Caco-2 (cell line): ENCODE measurements at regions not wholly inside any gene's neighbourhood (a gene's known extent, or its start where the extent isn't known, plus 50 kb on each side); places are given as distances from the start of the nearest gene placed in this dataset.

ENCODE experiments used
- BruUV-seq: library from RNA; stranded (reverse); fragments of 400-500 nt; replicated peaks from 2 replicates; lab custom pipeline; 2021; lab: Mats Ljungman, UMichigan
- CTCF ChIA-PET: fragments of 300-600 bp; sonication (Branson Sonifier 250); formaldehyde crosslinking; loops from one replicate; lab custom pipeline; 2022; ENCODE audit warnings: antibody characterized with exemption; lab: Charles Lee
- POLR2A ChIA-PET: fragments of 300-600 bp; sonication (Branson Sonifier 250); formaldehyde crosslinking; loops from one replicate; lab custom pipeline; 2022; ENCODE audit warnings: antibody characterized with exemption; lab: Charles Lee
- DNase-seq, 2 experiments: peaks; one replicate each; pipeline versions ENCODE4 v3.0.0 to v3.0.0-alpha.2; 2020 to 2022
- H3K27me3 ChIP-seq: replicated peaks from 2 replicates; pipeline ENCODE4 v1.6.0; 2011; ENCODE audit warnings: low read length; ENCODE audit not compliant: control insufficient read depth, insufficient read depth
- H3K36me3 ChIP-seq: 2 replicates; pipeline ENCODE4 v1.5.1; 2011; ENCODE audit warnings: low read length; ENCODE audit not compliant: control insufficient read depth, insufficient read depth
- H3K4me1 ChIP-seq: fragments of 250-450 bp; sonication (Bioruptor Pico); 2 replicates; pipeline ENCODE4 v1.5.1; 2020; ENCODE audit warnings: mild to moderate bottlenecking
- H3K4me3 ChIP-seq: 2 replicates; pipeline ENCODE4 v1.5.1; 2011; ENCODE audit warnings: low read depth, mild to moderate bottlenecking, control low read depth, low read length
- H3K9me3 ChIP-seq: fragments of 250-450 bp; sonication (Bioruptor Pico); 2 replicates; pipeline ENCODE4 v1.5.1; 2020; ENCODE audit warnings: mild to moderate bottlenecking, moderate library complexity
- H3K27ac Mint-ChIP-seq: one replicate; pipeline ENCODE4 v1.8.0; 2022; ENCODE audit warnings: mixed read lengths; ENCODE audit not compliant: unreplicated experiment
- H3K27me3 Mint-ChIP-seq: one replicate; pipeline ENCODE4 v1.8.0; 2022; ENCODE audit warnings: mixed read lengths; ENCODE audit not compliant: insufficient read depth, unreplicated experiment
- H3K36me3 Mint-ChIP-seq: one replicate; pipeline ENCODE4 v1.8.0; 2022; ENCODE audit warnings: mild to moderate bottlenecking, mixed read lengths; ENCODE audit not compliant: insufficient read depth, unreplicated experiment
- H3K4me1 Mint-ChIP-seq: one replicate; pipeline ENCODE4 v1.8.0; 2022; ENCODE audit warnings: low read depth, mixed read lengths; ENCODE audit not compliant: unreplicated experiment
- H3K4me3 Mint-ChIP-seq: one replicate; pipeline ENCODE4 v1.8.0; 2022; ENCODE audit warnings: mild to moderate bottlenecking, moderate library complexity, mixed read lengths; ENCODE audit not compliant: unreplicated experiment
- H3K9me3 Mint-ChIP-seq: one replicate; pipeline ENCODE4 v1.8.0; 2022; ENCODE audit warnings: mixed read lengths; ENCODE audit not compliant: unreplicated experiment
- intact Hi-C: fragments of 100-400 bp; cut with micrococcal nuclease; formaldehyde crosslinking; loops from one replicate; pipeline ENCODE4 v1.10.0; 2022; ENCODE audit not compliant: unreplicated experiment
- TF ChIP-seq, protein P1 (sequence below), 2 experiments: fragments of 200-600 bp in 1 of 2; IDR thresholded peaks; 1 replicate in 1 of 2; 2 replicates in 1 of 2; pipeline versions ENCODE4 v1.5.1 to v1.8.0; 2011 to 2022; ENCODE audit warnings: antibody characterized with exemption in 1 of 2, control low read depth in 1 of 2, inconsistent platforms in 1 of 2, low read depth in 1 of 2, low read length in 1 of 2, mild to moderate bottlenecking in 1 of 2, moderate library complexity in 1 of 2; ENCODE audit not compliant: insufficient read depth in 1 of 2, severe bottlenecking in 1 of 2, unreplicated experiment in 1 of 2

- CTCF ChIA-PET = no interaction called here
- no peaks in the 10 kb centered on the region for H3K36me3 ChIP-seq
- intact Hi-C loops = no loop called here
- no peaks in the 10 kb centered on the region for H3K4me1 ChIP-seq
- BruUV-seq = no TSS peak
- TF ChIP-seq, protein P1, sequence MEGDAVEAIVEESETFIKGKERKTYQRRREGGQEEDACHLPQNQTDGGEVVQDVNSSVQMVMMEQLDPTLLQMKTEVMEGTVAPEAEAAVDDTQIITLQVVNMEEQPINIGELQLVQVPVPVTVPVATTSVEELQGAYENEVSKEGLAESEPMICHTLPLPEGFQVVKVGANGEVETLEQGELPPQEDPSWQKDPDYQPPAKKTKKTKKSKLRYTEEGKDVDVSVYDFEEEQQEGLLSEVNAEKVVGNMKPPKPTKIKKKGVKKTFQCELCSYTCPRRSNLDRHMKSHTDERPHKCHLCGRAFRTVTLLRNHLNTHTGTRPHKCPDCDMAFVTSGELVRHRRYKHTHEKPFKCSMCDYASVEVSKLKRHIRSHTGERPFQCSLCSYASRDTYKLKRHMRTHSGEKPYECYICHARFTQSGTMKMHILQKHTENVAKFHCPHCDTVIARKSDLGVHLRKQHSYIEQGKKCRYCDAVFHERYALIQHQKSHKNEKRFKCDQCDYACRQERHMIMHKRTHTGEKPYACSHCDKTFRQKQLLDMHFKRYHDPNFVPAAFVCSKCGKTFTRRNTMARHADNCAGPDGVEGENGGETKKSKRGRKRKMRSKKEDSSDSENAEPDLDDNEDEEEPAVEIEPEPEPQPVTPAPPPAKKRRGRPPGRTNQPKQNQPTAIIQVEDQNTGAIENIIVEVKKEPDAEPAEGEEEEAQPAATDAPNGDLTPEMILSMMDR (IDR thresholded peaks at IDR 0.05; ENCODE audit: insufficient read depth in 1 of 2, low read depth in 1 of 2, low read length in 1 of 2, severe bottlenecking in 1 of 2, unreplicated experiment in 1 of 2) = no peak
- Mint-ChIP-seq H3K4me3 (no peak overlapping the region), H3K27ac (no peak overlapping the region), H3K36me3 (no peaks in the 10 kb centered on the region), H3K4me1 (no peaks in the 10 kb centered on the region), H3K27me3 (peaks cover 7% of the 10 kb centered on the region), H3K9me3 (peaks cover 5% of the 10 kb centered on the region)
- no peaks in the 10 kb centered on the region for H3K9me3 ChIP-seq
- H3K4me3 ChIP-seq = no peak overlapping the region
- DNase-seq = no peak
- POLR2A ChIA-PET = no interaction called here
- no peaks in the 10 kb centered on the region for H3K27me3 ChIP-seq
Observed at GRCh38 chr18:76233876-76234675, 261.0 kb downstream of the ZNF516 start.

- H3K9me3 ChIP-seq = no peaks in the 10 kb centered on the region
- Mint-ChIP-seq H3K27me3 (peaks cover 7% of the 10 kb centered on the region), H3K27ac (no peak overlapping the region), H3K4me1 (no peaks in the 10 kb centered on the region), H3K36me3 (no peaks in the 10 kb centered on the region), H3K9me3 (no peaks in the 10 kb centered on the region), H3K4me3 (no peak overlapping the region)
- H3K4me3 ChIP-seq = no peak overlapping the region
- ChIA-PET CTCF (no interaction called here), POLR2A (no interaction called here)
- intact Hi-C loops = no loop called here
- TF ChIP-seq, protein P1 (IDR thresholded peaks at IDR 0.05; ENCODE audit: insufficient read depth in 1 of 2, low read depth in 1 of 2, low read length in 1 of 2, severe bottlenecking in 1 of 2, unreplicated experiment in 1 of 2) = no peak
- no peaks in the 10 kb centered on the region for H3K4me1 ChIP-seq
- no peaks in the 10 kb centered on the region for H3K36me3 ChIP-seq
- no TSS peak for BruUV-seq
- no peak for DNase-seq
- no peaks in the 10 kb centered on the region for H3K27me3 ChIP-seq
Observed at GRCh38 chr18:76233406-76233805, 261.6 kb downstream of the ZNF516 start.

DNA sequence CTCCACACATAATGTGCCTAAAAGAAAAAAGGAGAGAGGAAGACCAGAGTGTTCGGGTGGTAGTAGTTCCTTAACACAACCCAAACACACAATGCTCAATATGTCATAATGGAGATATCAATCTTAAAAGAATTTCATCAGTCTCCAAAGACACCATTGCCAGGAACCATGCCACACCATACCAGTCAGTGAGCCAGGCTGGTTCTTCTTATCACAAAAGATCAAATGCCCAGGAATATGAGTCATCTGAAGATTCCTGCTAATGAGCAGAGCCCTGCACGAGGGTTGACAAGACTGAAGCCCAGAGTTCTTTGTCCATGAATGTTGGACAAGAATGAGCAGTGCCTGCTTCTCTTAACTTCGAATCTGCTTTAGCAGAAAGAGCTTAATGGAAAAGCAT, 262.3 kb downstream of the ZNF516 start:
- Histone ChIP-seq H3K9me3 (no peaks in the 10 kb centered on the region), H3K4me1 (no peaks in the 10 kb centered on the region), H3K36me3 (no peaks in the 10 kb centered on the region), H3K4me3 (no peak overlapping the region), H3K27me3 (no peaks in the 10 kb centered on the region)
- CTCF ChIA-PET = no interaction called here
- Mint-ChIP-seq H3K27me3 (peaks cover 7% of the 10 kb centered on the region), H3K4me3 (no peak overlapping the region), H3K9me3 (no peaks in the 10 kb centered on the region), H3K27ac (no peak overlapping the region), H3K4me1 (no peaks in the 10 kb centered on the region), H3K36me3 (no peaks in the 10 kb centered on the region)
- TF ChIP-seq, protein P1 (IDR thresholded peaks at IDR 0.05; ENCODE audit: insufficient read depth in 1 of 2, low read depth in 1 of 2, low read length in 1 of 2, severe bottlenecking in 1 of 2, unreplicated experiment in 1 of 2) = no peak
- intact Hi-C loops = no loop called here
- DNase-seq = no peak
- POLR2A ChIA-PET = no interaction called here
- BruUV-seq = no TSS peak
